ENCODE measurements at regions not wholly inside any gene's neighbourhood (a gene's known extent, or its start where the extent isn't known, plus 50 kb on each side); places are given as distances from the start of the nearest gene placed in this dataset.
A peak's percentile ranks its signal among the peaks of the same experiment; 100 is the strongest.

DNA sequence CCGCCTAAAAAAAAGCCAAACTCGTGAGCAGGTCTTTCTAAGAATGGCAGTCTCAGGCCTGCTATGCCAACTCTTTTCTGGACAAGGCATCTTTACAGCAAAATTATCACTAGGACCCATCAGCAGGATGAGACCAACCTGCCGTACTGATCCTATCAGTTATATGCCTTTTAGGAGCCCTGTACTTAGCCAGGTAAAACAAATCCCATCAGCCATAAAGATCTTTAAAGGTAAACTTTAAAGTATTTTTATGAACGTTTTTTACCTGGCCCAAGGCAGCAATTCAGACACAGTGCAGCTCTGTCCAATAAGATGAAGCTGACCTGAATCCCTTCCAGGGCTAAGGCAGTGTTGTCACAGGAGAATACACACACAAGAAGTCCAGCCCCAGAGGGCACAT lies 51.3 kb upstream of the TGM3 start:
- no peak for TF ChIP-seq Cebpa-rat (IDR thresholded peaks at IDR 0.05)
- Histone ChIP-seq H3K36me3 (no peaks in the 10 kb centered on the region), H3K27me3 (no peaks in the 10 kb centered on the region), H3K4me2 (peak overlapping the region in 9 of 11 experiments; percentile 2 to 43 (median 20); a peak in 12 of 22 replicates), H3K9me3 (replicated peaks in 1 of 11) (no peaks in the 10 kb centered on the region), H3K4me3 (no peak overlapping the region), H3K27ac (no peak overlapping the region), H4K20me1 (no peaks in the 10 kb centered on the region), H3K9ac (no peak overlapping the region), H3K4me1 (peaks cover 5 to 19% (median 9%) of the 10 kb centered on the region in 10 experiments; a peak in 15 of 20 replicates)

DNA sequence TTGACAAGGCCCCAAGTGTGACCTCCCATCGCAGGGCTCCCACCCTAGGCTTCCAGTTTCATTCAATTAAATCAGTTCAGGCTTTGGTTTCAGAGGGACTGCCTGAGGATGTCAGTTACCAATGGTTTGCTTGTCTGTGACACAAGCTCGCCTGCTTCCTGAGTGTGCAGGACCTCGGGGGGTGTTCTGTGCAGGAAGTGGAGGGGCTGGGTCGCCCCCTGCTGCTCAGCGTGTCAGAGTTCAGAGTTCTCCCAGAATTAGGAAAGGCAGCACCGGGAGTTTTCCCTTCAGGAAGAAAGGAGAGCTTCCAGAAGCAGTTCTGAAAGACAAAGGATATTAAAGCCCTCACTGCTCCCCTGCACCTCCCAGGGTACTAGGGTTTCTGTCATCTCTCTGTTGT lies 50.8 kb upstream of the TGM3 start:
- H4K20me1 ChIP-seq: no peaks in the 10 kb centered on the region
- no peaks in the 10 kb centered on the region for H3K36me3 ChIP-seq
- H3K4me2 ChIP-seq: peak overlapping the region in 10 of 11 experiments; percentile 2 to 43 (median 24); a peak in 16 of 22 replicates
- no peaks in the 10 kb centered on the region for H3K27me3 ChIP-seq
- TF ChIP-seq Cebpa-rat (IDR thresholded peaks at IDR 0.05): no peak
- H3K9me3 ChIP-seq (replicated peaks in 1 of 11): no peaks in the 10 kb centered on the region
- H3K4me1 ChIP-seq: peaks cover 5 to 14% (median 8%) of the 10 kb centered on the region in 10 experiments; a peak in 15 of 20 replicates
- no peak overlapping the region for H3K27ac ChIP-seq
- no peak overlapping the region for H3K9ac ChIP-seq
- no peak overlapping the region for H3K4me3 ChIP-seq

DNA sequence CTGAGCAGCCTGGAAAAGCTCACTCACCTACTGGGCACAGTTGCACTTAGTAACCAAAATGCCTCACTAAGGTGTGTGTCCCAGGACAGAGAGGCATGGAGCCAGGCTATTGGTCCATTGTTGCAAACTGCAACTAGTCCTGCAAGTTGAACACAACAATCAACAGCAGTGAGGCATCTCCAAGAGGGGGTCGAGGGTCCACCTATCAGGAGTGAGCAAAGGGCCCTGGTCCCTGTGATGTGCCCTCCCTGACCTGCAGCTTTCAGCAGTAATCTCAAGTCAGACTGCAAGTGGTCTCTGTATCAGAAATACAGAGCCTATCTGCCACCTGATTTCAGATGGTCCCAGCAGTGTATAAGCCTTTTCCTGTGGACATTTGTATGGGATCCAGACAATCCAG lies 50.2 kb upstream of the TGM3 start:
- no peak overlapping the region for H3K27ac ChIP-seq
- no peaks in the 10 kb centered on the region for H3K9me3 ChIP-seq (replicated peaks in 1 of 11)
- no peaks in the 10 kb centered on the region for H4K20me1 ChIP-seq
- H3K4me3 ChIP-seq: no peak overlapping the region
- H3K36me3 ChIP-seq: no peaks in the 10 kb centered on the region
- no peak for TF ChIP-seq Cebpa-rat (IDR thresholded peaks at IDR 0.05)
- H3K4me2 ChIP-seq: 0 out of 22 replicates have a peak overlapping the region, but pooled peaks of 1 of the 11 experiments have one; percentile 43
- no peaks in the 10 kb centered on the region; a peak in 1 of 22 replicates for H3K27me3 ChIP-seq
- peaks cover 5 to 12% (median 8%) of the 10 kb centered on the region in 10 experiments; a peak in 14 of 20 replicates for H3K4me1 ChIP-seq
- no peak overlapping the region for H3K9ac ChIP-seq

Measured in BLaER1 treated with 17β-estradiol and CSF1 and Interleukin-3, amounts not matched to agents 10 nM and 100 nM (cell line).